ENCODE measurements at regions not wholly inside any gene's neighbourhood (a gene's known extent, or its start where the extent isn't known, plus 50 kb on each side); places are given as distances from the start of the nearest gene placed in this dataset.

DNA sequence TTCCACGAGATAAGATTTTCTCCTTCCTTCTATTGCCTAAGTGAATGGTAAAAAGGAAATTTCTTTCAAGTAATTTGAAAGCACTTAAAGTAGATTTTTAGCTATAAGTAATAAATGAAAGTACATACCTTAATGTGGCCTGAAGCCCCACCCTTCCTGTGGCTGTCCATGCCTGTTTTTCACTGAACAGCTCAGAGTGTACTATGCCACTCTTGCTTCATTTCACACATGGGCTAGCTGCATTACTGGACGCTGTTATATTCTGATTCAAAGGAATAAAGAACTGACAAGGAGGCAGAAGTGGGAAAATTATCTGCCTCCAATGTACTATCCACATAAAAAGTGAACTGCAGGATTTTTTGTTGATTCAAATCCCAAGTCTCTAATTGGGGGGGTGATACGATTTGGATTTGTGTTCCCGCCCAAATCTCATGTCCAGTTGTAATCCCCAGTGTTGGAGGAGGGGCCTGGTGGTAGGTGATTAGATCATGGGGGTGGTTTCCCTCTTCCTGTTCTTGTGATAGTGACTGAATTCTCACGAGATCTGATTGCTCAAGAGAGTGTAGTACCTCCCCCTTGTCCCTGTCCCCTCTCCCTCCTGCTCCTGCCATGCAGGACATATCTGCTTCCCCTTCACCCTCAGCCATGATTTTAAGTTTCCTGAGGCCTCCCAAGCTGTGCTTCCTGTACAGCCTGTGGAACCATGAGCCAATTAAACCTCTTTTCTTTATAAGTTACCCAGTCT lies 154.7 kb upstream of the SGCG start:
- Histone ChIP-seq H3K9ac (ENCODE audit: low read length) (no peak overlapping the region), H3K9me2 (ENCODE audit: insufficient read depth) (no peaks in the 10 kb centered on the region), H3K4me1 (ENCODE audit: control insufficient read depth in 1 of 2, insufficient read depth in 2 of 2, low read length in 2 of 2) (no peaks in the 10 kb centered on the region), H3K9me3 (ENCODE audit: control insufficient read depth in 1 of 2, insufficient read depth in 1 of 2, low read depth in 1 of 2, low read length in 2 of 2) (no peaks in the 10 kb centered on the region), H3K79me2 (ENCODE audit: insufficient read depth, low read length) (no peaks in the 10 kb centered on the region), H3K36me3 (ENCODE audit: control insufficient read depth in 1 of 2, insufficient read depth in 2 of 2, low read length in 2 of 2) (no peaks in the 10 kb centered on the region), H3K27me3 (ENCODE audit: insufficient read depth, low read length) (no peaks in the 10 kb centered on the region), H4K20me1 (ENCODE audit: insufficient read depth) (no peaks in the 10 kb centered on the region; the same call in 1 of the 2 replicates), H3K27ac (ENCODE audit: low read depth, low read length) (no peak overlapping the region), H2AFZ (ENCODE audit: low read depth, low read length, poor library complexity, severe bottlenecking) (no peak overlapping the region), H3K4me3 (replicated peaks in 1 of 2; ENCODE audit: low read depth in 1 of 2, low read length in 2 of 2) (no peak overlapping the region), H3K4me2 (ENCODE audit: low read length) (no peak overlapping the region)
- DNase-seq (ENCODE audit: low read depth, low spot score) (no peak), ATAC-seq (no peak)
- TF ChIP-seq RAD21 (IDR thresholded peaks at IDR 0.05; ENCODE audit: low read depth), result no peak
- TF ChIP-seq TCF7L2 (IDR thresholded peaks at IDR 0.05; ENCODE audit: borderline replicate concordance, extremely low read depth, insufficient read depth, insufficient read length), result no peak
- no peak for TF ChIP-seq REST (IDR thresholded peaks at IDR 0.05; ENCODE audit: low read depth)
- no peak for TF ChIP-seq POLR2A (IDR thresholded peaks at IDR 0.05; ENCODE audit: borderline replicate concordance, extremely low read depth, insufficient read depth, insufficient read length)
- POLR2A ChIA-PET, result no interaction called here
- no TSS peak for BruUV-seq (replicated peaks)
- CTCF ChIA-PET, result no interaction called here
- RAD21 ChIA-PET (ENCODE audit: low non-redundant PET in 1 of 2, low total read pairs in 2 of 2, uncharacterized antibody in 2 of 2, unreplicated experiment in 2 of 2), result no interaction called here
- intact Hi-C loops (cut with micrococcal nuclease), result loop anchor here (10.0 kb wide), 1 partner anchor 81 kb away; no protein-coding TSS in a partner anchor

Data from HCT116 (cell line).